ENCODE measurements at regions not wholly inside any gene's neighbourhood (a gene's known extent, or its start where the extent isn't known, plus 50 kb on each side); places are given as distances from the start of the nearest gene placed in this dataset.

DNA sequence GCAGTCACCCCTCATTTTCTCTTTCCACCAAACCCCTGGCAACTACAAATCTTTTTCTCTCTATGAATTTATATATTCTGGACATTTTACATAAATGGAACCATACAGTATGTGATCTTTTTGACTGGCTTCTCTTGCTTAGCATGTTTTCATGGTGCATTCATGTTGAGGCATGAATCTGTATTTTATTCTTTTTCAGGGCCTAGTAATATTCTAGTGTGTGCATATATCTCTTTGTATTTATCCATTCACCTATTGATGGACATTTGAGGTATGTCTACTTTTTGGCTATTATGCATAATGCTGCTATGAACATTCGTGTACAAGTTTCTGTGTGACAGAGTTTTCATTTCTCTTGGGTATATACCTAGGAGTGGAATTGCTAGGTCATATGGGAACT lies 78.2 kb downstream of the HACD1 start:
- peaks cover 1% of the 10 kb centered on the region for H3K27me3 Mint-ChIP-seq (ENCODE audit: unreplicated experiment)
- H3K27ac Mint-ChIP-seq (ENCODE audit: unreplicated experiment): no peak overlapping the region
- H3K4me1 Mint-ChIP-seq (ENCODE audit: unreplicated experiment): no peaks in the 10 kb centered on the region
- no peaks in the 10 kb centered on the region for H3K9me3 Mint-ChIP-seq (ENCODE audit: unreplicated experiment)
- peaks cover 3% of the 10 kb centered on the region for H3K36me3 Mint-ChIP-seq (ENCODE audit: low read depth, unreplicated experiment)
- no peak for DNase-seq (ENCODE audit: low spot score)
- H3K4me3 Mint-ChIP-seq (ENCODE audit: unreplicated experiment): no peak overlapping the region
- TF ChIP-seq, protein P1, sequence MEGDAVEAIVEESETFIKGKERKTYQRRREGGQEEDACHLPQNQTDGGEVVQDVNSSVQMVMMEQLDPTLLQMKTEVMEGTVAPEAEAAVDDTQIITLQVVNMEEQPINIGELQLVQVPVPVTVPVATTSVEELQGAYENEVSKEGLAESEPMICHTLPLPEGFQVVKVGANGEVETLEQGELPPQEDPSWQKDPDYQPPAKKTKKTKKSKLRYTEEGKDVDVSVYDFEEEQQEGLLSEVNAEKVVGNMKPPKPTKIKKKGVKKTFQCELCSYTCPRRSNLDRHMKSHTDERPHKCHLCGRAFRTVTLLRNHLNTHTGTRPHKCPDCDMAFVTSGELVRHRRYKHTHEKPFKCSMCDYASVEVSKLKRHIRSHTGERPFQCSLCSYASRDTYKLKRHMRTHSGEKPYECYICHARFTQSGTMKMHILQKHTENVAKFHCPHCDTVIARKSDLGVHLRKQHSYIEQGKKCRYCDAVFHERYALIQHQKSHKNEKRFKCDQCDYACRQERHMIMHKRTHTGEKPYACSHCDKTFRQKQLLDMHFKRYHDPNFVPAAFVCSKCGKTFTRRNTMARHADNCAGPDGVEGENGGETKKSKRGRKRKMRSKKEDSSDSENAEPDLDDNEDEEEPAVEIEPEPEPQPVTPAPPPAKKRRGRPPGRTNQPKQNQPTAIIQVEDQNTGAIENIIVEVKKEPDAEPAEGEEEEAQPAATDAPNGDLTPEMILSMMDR (IDR thresholded peaks at IDR 0.05; ENCODE audit: unreplicated experiment): no peak

DNA sequence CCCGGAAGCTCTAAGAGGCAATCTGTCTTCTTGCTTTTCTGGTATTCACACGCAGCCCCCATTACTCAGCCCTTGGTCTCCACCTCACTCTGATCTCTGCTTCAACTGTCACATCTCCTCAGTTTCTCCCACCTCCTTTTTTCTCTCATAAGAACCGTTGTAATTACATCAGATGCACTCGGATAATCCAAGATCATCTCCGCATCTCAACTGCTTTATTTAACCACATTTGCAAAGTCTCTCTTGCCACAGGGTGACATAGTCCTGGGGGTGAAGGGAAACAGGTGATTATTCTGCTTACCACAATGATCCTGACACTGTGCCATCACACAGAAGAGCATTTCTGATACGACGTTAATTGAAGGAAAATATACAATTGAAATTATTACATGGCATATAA lies 79.9 kb downstream of the HACD1 start:
- H3K4me1 Mint-ChIP-seq (ENCODE audit: unreplicated experiment): no peaks in the 10 kb centered on the region
- H3K9me3 Mint-ChIP-seq (ENCODE audit: unreplicated experiment): no peaks in the 10 kb centered on the region
- H3K4me3 Mint-ChIP-seq (ENCODE audit: unreplicated experiment): no peak overlapping the region
- TF ChIP-seq, protein P1 (IDR thresholded peaks at IDR 0.05; ENCODE audit: unreplicated experiment): no peak
- peaks cover 3% of the 10 kb centered on the region for H3K36me3 Mint-ChIP-seq (ENCODE audit: low read depth, unreplicated experiment)
- H3K27me3 Mint-ChIP-seq (ENCODE audit: unreplicated experiment): peaks cover 1% of the 10 kb centered on the region
- DNase-seq (ENCODE audit: low spot score): no peak
- no peak overlapping the region for H3K27ac Mint-ChIP-seq (ENCODE audit: unreplicated experiment)

DNA sequence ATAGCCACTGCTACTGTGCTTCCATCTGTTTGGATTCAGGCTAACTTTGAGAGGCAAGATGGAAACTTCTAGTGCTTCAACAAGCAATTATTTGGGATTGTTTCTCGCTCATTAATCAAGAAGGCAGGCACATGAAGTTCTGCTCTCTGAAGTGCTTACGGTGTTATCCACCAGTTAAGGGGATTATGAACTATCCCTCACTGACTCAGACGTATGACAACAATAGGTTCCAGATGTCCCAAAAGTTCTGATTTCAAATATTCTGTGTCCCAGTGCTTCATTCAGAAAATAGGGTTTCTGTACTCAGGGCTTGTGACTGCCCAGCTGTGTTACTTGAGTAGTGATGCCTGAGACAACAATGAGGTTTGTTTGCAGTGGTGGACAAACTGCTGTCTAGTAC lies 81.0 kb downstream of the HACD1 start:
- TF ChIP-seq, protein P1 (IDR thresholded peaks at IDR 0.05; ENCODE audit: unreplicated experiment): no peak
- Mint-ChIP-seq H3K4me3 (ENCODE audit: unreplicated experiment) (no peak overlapping the region), H3K9me3 (ENCODE audit: unreplicated experiment) (no peaks in the 10 kb centered on the region), H3K4me1 (ENCODE audit: unreplicated experiment) (no peaks in the 10 kb centered on the region), H3K27me3 (ENCODE audit: unreplicated experiment) (peaks cover 1% of the 10 kb centered on the region), H3K36me3 (ENCODE audit: low read depth, unreplicated experiment) (peaks cover 3% of the 10 kb centered on the region), H3K27ac (ENCODE audit: unreplicated experiment) (no peak overlapping the region)
- no peak for DNase-seq (ENCODE audit: low spot score)

DNA sequence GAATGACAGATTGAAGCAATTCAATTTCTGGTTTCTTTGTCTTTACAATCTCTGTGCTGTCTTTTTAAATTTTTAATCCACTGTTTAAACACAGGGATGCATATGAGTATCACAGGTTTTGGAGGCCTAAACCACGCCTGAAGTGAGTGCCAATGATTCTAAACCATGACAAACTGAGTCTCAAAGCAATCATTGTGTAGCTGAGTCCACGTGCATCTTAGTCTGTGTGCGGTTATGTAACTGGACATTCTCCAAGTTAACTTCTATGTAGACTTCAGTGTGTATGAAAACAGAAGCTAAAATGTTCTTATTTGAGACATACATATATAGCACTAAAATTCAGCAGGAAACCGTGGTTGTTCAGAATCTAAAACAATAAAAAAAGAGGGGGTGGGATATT lies 79.3 kb upstream of the ST8SIA6 start:
- H3K4me3 Mint-ChIP-seq (ENCODE audit: unreplicated experiment): no peak overlapping the region
- DNase-seq (ENCODE audit: low spot score): no peak
- no peaks in the 10 kb centered on the region for H3K4me1 Mint-ChIP-seq (ENCODE audit: unreplicated experiment)
- H3K27me3 Mint-ChIP-seq (ENCODE audit: unreplicated experiment): peaks cover 1% of the 10 kb centered on the region
- no peaks in the 10 kb centered on the region for H3K9me3 Mint-ChIP-seq (ENCODE audit: unreplicated experiment)
- TF ChIP-seq, protein P1 (IDR thresholded peaks at IDR 0.05; ENCODE audit: unreplicated experiment): no peak
- H3K27ac Mint-ChIP-seq (ENCODE audit: unreplicated experiment): no peak overlapping the region
- no peaks in the 10 kb centered on the region for H3K36me3 Mint-ChIP-seq (ENCODE audit: low read depth, unreplicated experiment)

DNA sequence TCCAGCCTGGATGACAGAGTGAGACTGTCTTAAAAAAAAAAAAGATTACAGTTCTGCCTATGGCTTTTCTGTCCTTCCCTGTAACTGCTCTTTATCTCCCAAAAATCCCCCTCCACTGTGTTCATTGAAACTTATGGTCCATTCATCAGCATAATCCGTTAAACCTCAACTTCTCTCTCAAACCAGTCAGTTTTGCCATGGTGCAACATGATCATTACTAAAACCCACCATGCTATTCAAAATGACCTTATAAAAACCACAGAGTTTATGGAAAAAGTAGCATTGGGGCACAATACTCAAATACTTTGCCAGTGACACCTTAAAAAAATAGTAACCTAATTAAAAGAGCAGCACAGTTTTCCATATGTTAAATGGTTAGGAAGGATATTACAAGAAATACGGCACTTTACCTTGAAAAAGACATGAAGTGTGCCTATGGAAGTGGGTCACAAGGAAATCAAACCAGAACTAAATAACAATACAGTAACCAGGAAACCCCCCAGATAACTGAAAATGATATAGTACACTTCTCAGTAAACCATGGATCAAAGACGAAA lies 74.0 kb upstream of the ST8SIA6 start:
- Mint-ChIP-seq H3K27ac (ENCODE audit: unreplicated experiment) (peak overlapping the region; percentile 37), H3K4me1 (ENCODE audit: unreplicated experiment) (peaks cover 11% of the 10 kb centered on the region), H3K9me3 (ENCODE audit: unreplicated experiment) (no peaks in the 10 kb centered on the region), H3K36me3 (ENCODE audit: low read depth, unreplicated experiment) (no peaks in the 10 kb centered on the region), H3K4me3 (ENCODE audit: unreplicated experiment) (no peak overlapping the region), H3K27me3 (ENCODE audit: unreplicated experiment) (no peaks in the 10 kb centered on the region)
- DNase-seq (ENCODE audit: low spot score): no peak
- TF ChIP-seq, protein P1 (IDR thresholded peaks at IDR 0.05; ENCODE audit: unreplicated experiment): no peak

Data from endothelial cell (in vitro differentiated cells).